Lung (tissue), 11 donors: ENCODE measurements at regions not wholly inside any gene's neighbourhood (a gene's known extent, or its start where the extent isn't known, plus 50 kb on each side); places are given as distances from the start of the nearest gene placed in this dataset.

Source experiments
- ATAC-seq: fragments of 200-7000 bp; cut with Tn5 transposase; one replicate; pipeline ENCODE4 v1.9.1; 2020; ENCODE audit warnings: moderate number of reproducible peaks; ENCODE audit not compliant: insufficient read depth, low FRiP score
- DNase-seq, 3 donors: peaks; one replicate each; pipeline ENCODE4 v3.0.0-alpha.2; 2013 to 2017
- H3K27ac ChIP-seq, 2 donors: one replicate each; pipeline ENCODE4 v1.5.1; 2013; ENCODE audit warnings: mild to moderate bottlenecking in 2 of 2, moderate library complexity in 2 of 2, control low read depth in 1 of 2, inconsistent platforms in 1 of 2, low read depth in 1 of 2, low read length in 1 of 2
- H3K27me3 ChIP-seq, 3 donors: one replicate each; pipeline ENCODE4 v1.5.1; 2013; ENCODE audit warnings: low read length in 2 of 3; ENCODE audit not compliant: control insufficient read depth in 3 of 3, insufficient read depth in 3 of 3
- H3K36me3 ChIP-seq, 4 donors: one replicate each; pipeline ENCODE4 v1.5.1; 2013; ENCODE audit warnings: low read length in 4 of 4, mild to moderate bottlenecking in 1 of 4, moderate library complexity in 1 of 4; ENCODE audit not compliant: control insufficient read depth in 4 of 4, insufficient read depth in 4 of 4
- H3K4me1 ChIP-seq, 5 donors: one replicate each; pipeline ENCODE4 v1.5.1; 2013; ENCODE audit warnings: low read length in 5 of 5, mild to moderate bottlenecking in 2 of 5, moderate library complexity in 1 of 5; ENCODE audit not compliant: control insufficient read depth in 5 of 5, insufficient read depth in 5 of 5
- H3K4me3 ChIP-seq: one replicate; pipeline ENCODE4 v1.5.1; 2013; ENCODE audit warnings: mild to moderate bottlenecking, control low read depth, moderate library complexity
- H3K9ac ChIP-seq, 2 donors: one replicate each; pipeline ENCODE4 v1.5.1; 2013; ENCODE audit warnings: low read length in 2 of 2, control low read depth in 1 of 2; ENCODE audit not compliant: insufficient read depth in 1 of 2
- H3K9me3 ChIP-seq, 4 donors: one replicate each; pipeline ENCODE4 v1.5.1; 2013; ENCODE audit warnings: low read length in 3 of 4, mild to moderate bottlenecking in 1 of 4, moderate library complexity in 1 of 4; ENCODE audit not compliant: control insufficient read depth in 4 of 4, insufficient read depth in 3 of 4
- CTCF ChIP-seq: IDR thresholded peaks from 2 replicates; pipeline ENCODE4 v1.5.1; 2012; ENCODE audit warnings: mild to moderate bottlenecking; ENCODE audit errors: control extremely low read depth, extremely low read depth
- WGBS, 2 donors: extraction: QIAGEN DNeasy Blood & Tissue Kit; methylation state at CpG; one replicate each; pipeline ENCODE4 v1.1.7; 2013; 5-methylcytosine and 5-hydroxymethylcytosine counted together
- donor health status: control.
- donor health status: control.
- donor health status: Bipolar disorder and iron deficiency.
- donor health status: healthy.
- donor health status: DM: yes; HTN: yes; CAD: no.

GRCh38 chr15:91429973-91430372 lies 329.9 kb downstream of the SV2B start:
- ATAC-seq (no peak), DNase-seq (no peak)
- H3K9me3 ChIP-seq, result no peaks in the 10 kb centered on the region
- no peak overlapping the region for H3K4me3 ChIP-seq
- no peaks in the 10 kb centered on the region for H3K36me3 ChIP-seq
- no peak overlapping the region for H3K9ac ChIP-seq
- no peaks in the 10 kb centered on the region for H3K27me3 ChIP-seq
- no peak overlapping the region for H3K27ac ChIP-seq
- no peaks in the 10 kb centered on the region for H3K4me1 ChIP-seq
- no peak for TF ChIP-seq CTCF
- WGBS, 2 donors, result 64 to 74% methylated on average over 9 of the region's 9 CpGs

GRCh38 chr15:91431041-91431715 lies 331.1 kb downstream of the SV2B start:
- no peak overlapping the region for H3K4me3 ChIP-seq
- ATAC-seq, result no peak
- no peaks in the 10 kb centered on the region for H3K4me1 ChIP-seq
- H3K36me3 ChIP-seq, result no peaks in the 10 kb centered on the region
- no peak overlapping the region for H3K9ac ChIP-seq
- no peak overlapping the region for H3K27ac ChIP-seq
- no peaks in the 10 kb centered on the region for H3K9me3 ChIP-seq
- WGBS, 2 donors, result 92 to 96% methylated on average over 8 of the region's 8 CpGs
- H3K27me3 ChIP-seq, result no peaks in the 10 kb centered on the region
- DNase-seq, result no peak
- TF ChIP-seq CTCF, result no peak

- no peaks in the 10 kb centered on the region for H3K36me3 ChIP-seq
- TF ChIP-seq CTCF, result no peak
- H3K9ac ChIP-seq, result no peak overlapping the region
- no peak overlapping the region for H3K4me3 ChIP-seq
- H3K27me3 ChIP-seq, result no peaks in the 10 kb centered on the region
- no peak overlapping the region for H3K27ac ChIP-seq
- no peaks in the 10 kb centered on the region for H3K4me1 ChIP-seq
- 80 to 87% methylated on average over 2 of the region's 2 CpGs for WGBS, 2 donors
- no peak for ATAC-seq
- no peak for DNase-seq
- H3K9me3 ChIP-seq, result no peaks in the 10 kb centered on the region
Observed at GRCh38 chr15:91435113-91435512, 335.1 kb downstream of the SV2B start.

- peaks cover 0 to 4% (median 0%) of the 10 kb centered on the region in 3 donors for H3K27me3 ChIP-seq
- no peaks in the 10 kb centered on the region for H3K36me3 ChIP-seq
- WGBS, 2 donors, result 67 to 85% methylated on average over 3 of the region's 3 CpGs
- TF ChIP-seq CTCF, result no peak
- no peak overlapping the region for H3K27ac ChIP-seq
- H3K4me3 ChIP-seq, result no peak overlapping the region
- no peaks in the 10 kb centered on the region for H3K4me1 ChIP-seq
- peak in 1 of 3 donors; percentile 2 for DNase-seq
- no peak for ATAC-seq
- no peaks in the 10 kb centered on the region for H3K9me3 ChIP-seq
- no peak overlapping the region for H3K9ac ChIP-seq
Observed at GRCh38 chr15:91444656-91445055, 344.6 kb downstream of the SV2B start.
